Large intestine (tissue), 3 donors: ENCODE measurements at regions not wholly inside any gene's neighbourhood (a gene's known extent, or its start where the extent isn't known, plus 50 kb on each side); places are given as distances from the start of the nearest gene placed in this dataset.

Experiments used
- DNase-seq, 2 donors: peaks; one replicate each; pipeline versions ENCODE4 v3.0.0 to v3.0.0-alpha.2; 2013
- H3K27ac ChIP-seq: one replicate; pipeline ENCODE4 v1.5.1; 2013; ENCODE audit warnings: low read length
- H3K27me3 ChIP-seq: 2 replicates; pipeline ENCODE4 v1.6.1; 2013; ENCODE audit warnings: low read length; ENCODE audit not compliant: control insufficient read depth, insufficient read depth
- H3K36me3 ChIP-seq: 2 replicates; pipeline ENCODE4 v1.6.1; 2013; ENCODE audit warnings: low read length; ENCODE audit not compliant: control insufficient read depth, insufficient read depth
- H3K4me1 ChIP-seq: one replicate; pipeline ENCODE4 v1.6.1; 2013; ENCODE audit warnings: low read length; ENCODE audit not compliant: control insufficient read depth, insufficient read depth
- H3K4me3 ChIP-seq: one replicate; pipeline ENCODE4 v1.5.1; 2013; ENCODE audit warnings: low read length
- H3K9me3 ChIP-seq: one replicate; pipeline ENCODE4 v1.6.1; 2013; ENCODE audit warnings: mild to moderate bottlenecking, low read depth, low read length, moderate library complexity; ENCODE audit not compliant: control insufficient read depth
- WGBS: methylation state at CpG from one replicate; pipeline ENCODE4 v1.1.5; 2013; ENCODE audit warnings: low lambda C conversion rate; ENCODE audit not compliant: insufficient coverage; 5-methylcytosine and 5-hydroxymethylcytosine counted together

DNA sequence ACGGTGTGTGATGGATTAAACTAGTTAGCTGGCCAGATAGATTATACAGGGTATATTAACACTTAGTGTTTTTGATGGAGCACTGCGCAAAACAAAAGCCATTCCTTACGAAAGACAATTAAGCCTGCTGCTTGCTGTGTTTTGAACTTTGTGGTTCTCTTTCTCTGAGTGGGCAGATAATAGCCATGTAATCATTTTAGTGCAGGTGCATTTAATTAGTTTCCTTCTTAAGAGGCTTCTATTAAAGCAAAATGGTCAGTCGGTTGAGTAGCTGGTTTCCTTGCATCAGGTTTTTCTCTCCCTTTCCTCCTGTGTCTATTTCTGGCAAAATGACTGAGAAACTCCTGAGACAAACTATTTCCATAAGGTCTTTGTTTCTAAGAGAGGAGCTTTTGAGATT is 512.5 kb downstream of the DMAC1 start:
- Histone ChIP-seq H3K4me3 (no peak overlapping the region), H3K27me3 (no peaks in the 10 kb centered on the region), H3K27ac (no peak overlapping the region), H3K4me1 (no peaks in the 10 kb centered on the region), H3K36me3 (no peaks in the 10 kb centered on the region), H3K9me3 (no peaks in the 10 kb centered on the region)
- no CpG with 5 or more reads among the region's 4 CpGs for WGBS
- no peak for DNase-seq

DNA sequence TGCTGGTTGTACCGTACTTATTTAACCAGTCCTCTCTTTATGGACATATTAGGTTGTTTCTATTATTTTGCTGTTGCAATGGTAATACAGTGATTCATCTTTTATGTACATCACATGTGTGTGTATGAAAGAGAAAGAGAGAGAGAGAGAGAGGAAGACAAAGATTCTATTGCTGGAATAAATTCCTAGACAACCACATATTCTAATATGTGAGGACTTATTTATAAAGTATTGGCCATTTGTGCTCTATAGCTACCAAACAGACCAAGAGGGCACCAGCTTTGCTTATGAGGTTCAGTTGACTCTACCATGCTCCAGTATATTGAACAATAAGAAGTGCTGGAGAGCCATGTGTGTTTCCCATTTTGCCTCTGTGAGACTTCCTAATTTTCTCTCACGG is 513.5 kb downstream of the DMAC1 start:
- Histone ChIP-seq H3K27ac (no peak overlapping the region), H3K27me3 (no peaks in the 10 kb centered on the region), H3K4me3 (no peak overlapping the region), H3K9me3 (no peaks in the 10 kb centered on the region), H3K4me1 (no peaks in the 10 kb centered on the region), H3K36me3 (no peaks in the 10 kb centered on the region)
- DNase-seq: no peak
- no CpG with 5 or more reads among the region's 2 CpGs for WGBS

DNA sequence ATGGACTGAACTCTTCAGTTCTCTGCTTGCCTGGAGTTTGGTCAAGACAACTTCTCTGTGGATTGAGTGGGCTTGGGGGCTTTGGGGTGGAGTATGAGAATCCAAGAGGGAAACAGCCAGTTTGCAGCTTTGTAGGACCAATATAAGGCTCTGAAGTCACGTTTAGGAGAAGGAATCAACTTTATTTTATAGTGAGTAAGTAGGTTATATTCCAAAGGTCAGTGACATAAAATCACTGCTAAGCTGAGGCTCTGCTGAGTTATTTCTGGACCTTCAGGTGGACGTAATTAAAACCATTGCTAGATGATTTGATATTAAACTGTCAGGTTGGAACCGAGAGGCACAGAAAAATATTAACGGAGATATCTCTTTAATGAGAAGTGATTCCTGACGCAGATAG is 514.4 kb downstream of the DMAC1 start:
- no peaks in the 10 kb centered on the region for H3K36me3 ChIP-seq
- H3K4me3 ChIP-seq: no peak overlapping the region
- H3K27ac ChIP-seq: no peak overlapping the region
- no peaks in the 10 kb centered on the region for H3K27me3 ChIP-seq
- DNase-seq: no peak
- 83% methylated on average over 4 of the region's 5 CpGs for WGBS
- H3K9me3 ChIP-seq: no peaks in the 10 kb centered on the region
- no peaks in the 10 kb centered on the region for H3K4me1 ChIP-seq

DNA sequence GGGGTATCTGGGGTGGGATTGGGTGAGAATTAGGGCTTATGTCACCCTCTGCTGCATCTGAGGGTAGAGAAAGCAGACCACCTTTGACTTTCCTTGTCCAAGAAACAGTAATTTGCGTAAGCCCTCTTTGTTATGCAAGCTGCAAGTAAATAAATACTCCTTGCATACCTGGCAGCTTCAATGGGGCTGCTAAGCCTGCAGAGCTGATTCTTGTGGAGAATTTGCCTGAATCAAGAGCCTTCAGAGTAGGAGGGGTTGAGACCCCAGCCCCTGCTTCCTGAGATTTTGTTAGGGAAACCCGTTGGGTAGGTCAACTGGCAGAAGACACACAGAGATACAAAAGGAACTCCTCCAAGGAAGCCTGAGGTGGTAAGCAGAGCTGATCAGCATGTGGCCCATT is 515.1 kb downstream of the DMAC1 start:
- Histone ChIP-seq H3K9me3 (no peaks in the 10 kb centered on the region), H3K27ac (no peak overlapping the region), H3K4me3 (no peak overlapping the region), H3K4me1 (no peaks in the 10 kb centered on the region), H3K27me3 (no peaks in the 10 kb centered on the region), H3K36me3 (no peaks in the 10 kb centered on the region)
- DNase-seq: no peak
- WGBS: 80% methylated on average over 1 of the region's 2 CpGs

DNA sequence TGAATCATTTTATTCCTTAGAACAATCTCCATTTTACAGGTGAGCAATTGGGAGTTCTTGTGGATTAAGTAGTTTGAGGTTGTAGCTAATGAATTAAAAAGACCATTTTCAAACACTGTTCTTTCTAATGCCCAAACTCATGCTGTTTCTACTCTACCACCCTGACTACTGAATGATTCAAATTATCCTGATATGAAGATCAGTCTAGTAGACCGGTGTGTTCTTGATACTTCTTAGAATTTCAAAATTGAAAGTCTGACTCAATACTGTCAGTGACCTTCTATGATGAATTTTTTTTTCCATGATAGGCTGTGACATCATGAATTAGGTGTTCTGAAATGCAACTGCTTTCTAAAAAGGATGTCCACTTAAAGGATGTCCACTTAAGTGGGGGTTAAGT is 515.5 kb downstream of the DMAC1 start:
- no CpG with 5 or more reads among the region's 1 CpG for WGBS
- no peak for DNase-seq

DNA sequence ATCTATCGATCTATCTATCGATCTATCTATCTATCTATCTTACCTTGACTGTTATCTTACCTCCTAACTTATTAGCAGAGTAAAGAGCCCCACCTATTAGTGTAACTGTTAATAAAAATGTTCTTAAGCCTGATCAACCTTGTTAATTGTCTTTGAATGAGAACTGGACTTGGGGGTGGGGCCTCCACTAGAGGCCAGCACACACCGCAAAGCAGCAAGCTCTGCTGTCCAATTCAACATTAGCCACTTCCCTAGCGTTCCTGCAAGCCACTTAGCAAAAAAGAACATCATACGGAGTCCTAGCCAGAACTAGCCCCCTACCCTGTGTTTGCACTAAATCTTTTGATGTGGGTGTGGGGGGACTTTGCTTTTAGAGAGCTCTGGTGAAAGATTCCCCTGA is 515.8 kb downstream of the KDM4C start:
- no peaks in the 10 kb centered on the region for H3K4me1 ChIP-seq
- no peaks in the 10 kb centered on the region for H3K36me3 ChIP-seq
- 100% methylated on average over 1 of the region's 5 CpGs for WGBS
- no peak for DNase-seq
- H3K27me3 ChIP-seq: peaks cover 6% of the 10 kb centered on the region
- no peaks in the 10 kb centered on the region for H3K9me3 ChIP-seq
- H3K4me3 ChIP-seq: no peak overlapping the region
- no peak overlapping the region for H3K27ac ChIP-seq

More for the DNA sequence above, 515.5 kb downstream of the DMAC1 start:
- H3K36me3 ChIP-seq: no peaks in the 10 kb centered on the region
- no peaks in the 10 kb centered on the region for H3K9me3 ChIP-seq
- H3K27ac ChIP-seq: no peak overlapping the region
- H3K4me1 ChIP-seq: no peaks in the 10 kb centered on the region
- H3K4me3 ChIP-seq: no peak overlapping the region
- H3K27me3 ChIP-seq: no peaks in the 10 kb centered on the region

DNA sequence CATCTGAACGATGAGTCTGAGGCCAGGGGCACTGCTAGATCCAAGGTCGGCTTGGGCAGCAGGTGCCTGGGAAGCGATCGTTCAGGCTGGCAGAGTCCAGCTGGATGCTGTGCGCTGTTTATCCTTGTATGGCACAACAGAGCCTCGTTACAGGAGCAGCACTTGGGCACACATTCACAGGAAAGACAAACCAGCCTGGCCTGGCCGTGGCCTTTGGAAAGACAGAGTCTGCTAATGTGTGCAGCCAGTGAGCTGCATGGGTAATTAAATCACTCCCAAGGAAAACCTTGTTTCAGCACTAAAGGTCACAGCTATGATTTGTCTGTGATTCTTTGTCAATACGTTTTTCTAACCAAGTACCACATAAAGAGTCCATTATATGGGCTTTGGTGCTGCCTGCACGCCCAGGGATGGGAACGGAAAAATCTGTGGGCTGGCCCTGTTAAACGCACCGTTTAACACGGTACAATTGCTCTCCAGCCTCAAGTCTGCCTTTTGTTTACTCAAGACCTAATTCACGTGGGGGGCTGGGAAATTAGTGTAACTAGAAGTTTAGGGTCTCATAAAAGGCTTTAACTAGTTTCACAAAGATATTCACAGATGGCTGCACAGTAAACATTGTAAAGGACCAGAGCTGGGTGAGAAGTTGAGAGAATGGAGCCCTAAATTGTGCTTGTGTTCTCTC is 509.3 kb downstream of the KDM4C start:
- no CpG with 5 or more reads among the region's 14 CpGs for WGBS

DNA sequence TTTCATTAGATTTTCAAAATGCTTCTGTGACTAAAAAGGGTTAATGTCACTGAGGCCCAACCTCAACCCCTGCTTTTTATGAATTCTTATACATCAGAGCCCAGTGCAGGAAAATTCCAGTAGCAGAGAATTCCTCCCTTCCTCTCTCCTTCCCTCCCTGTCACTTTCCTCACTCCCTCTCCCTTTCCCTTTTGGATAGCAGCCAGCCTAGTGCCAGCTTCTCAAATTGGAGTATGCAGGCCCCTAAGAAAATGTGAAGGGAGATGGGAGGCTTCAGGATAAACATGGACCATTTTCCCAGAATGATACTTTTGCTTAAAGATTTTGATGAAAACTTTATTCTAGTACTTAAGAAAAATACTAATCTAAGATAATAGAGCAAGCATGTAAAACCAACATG is 507.4 kb downstream of the KDM4C start:
- Histone ChIP-seq H3K36me3 (no peaks in the 10 kb centered on the region), H3K4me1 (peaks cover 6% of the 10 kb centered on the region), H3K27me3 (peaks cover 6% of the 10 kb centered on the region), H3K27ac (no peak overlapping the region), H3K9me3 (no peaks in the 10 kb centered on the region), H3K4me3 (no peak overlapping the region)
- no peak for DNase-seq

More for the DNA sequence above, 509.3 kb downstream of the KDM4C start:
- Histone ChIP-seq H3K27me3 (peaks cover 3% of the 10 kb centered on the region), H3K4me1 (peaks cover 6% of the 10 kb centered on the region), H3K27ac (no peak overlapping the region), H3K9me3 (no peaks in the 10 kb centered on the region), H3K4me3 (no peak overlapping the region), H3K36me3 (no peaks in the 10 kb centered on the region)
- peak; percentile 21 to 51 for DNase-seq

DNA sequence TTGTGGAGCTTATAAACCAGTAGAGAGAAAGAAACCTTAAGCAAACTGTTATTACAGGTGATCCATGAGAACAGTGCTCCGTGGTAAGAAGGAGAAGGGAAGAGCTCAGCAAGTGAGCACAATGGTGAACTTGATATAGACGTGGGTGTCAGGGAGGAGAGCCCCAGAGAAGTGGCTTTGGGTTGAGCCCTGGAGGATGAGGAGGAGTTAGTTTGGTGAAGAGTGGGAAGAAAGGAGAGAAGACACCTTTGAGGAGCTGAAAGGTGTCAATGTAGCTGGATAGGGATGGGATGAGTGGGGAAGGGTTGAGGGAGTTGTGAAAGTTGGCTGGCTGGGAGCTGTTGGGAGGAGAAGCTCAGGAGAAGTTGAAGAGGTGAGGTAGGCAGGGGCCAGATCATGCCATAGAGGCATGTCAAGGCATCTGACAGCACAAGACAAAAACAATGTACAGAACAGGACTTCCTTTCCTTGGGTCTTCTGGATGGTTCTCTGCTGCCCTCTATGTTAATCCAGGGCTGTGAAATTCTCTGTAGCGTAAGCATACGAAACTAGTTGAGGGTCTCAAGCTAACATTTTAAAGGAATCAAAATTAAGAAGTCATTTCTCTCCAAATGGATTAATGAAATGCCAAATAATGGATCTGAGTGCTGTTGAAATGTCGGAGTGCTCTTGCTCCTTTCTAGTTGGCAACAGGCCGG is 501.9 kb downstream of the KDM4C start:
- Histone ChIP-seq H3K27ac (no peak overlapping the region), H3K9me3 (no peaks in the 10 kb centered on the region), H3K36me3 (no peaks in the 10 kb centered on the region), H3K4me3 (no peak overlapping the region), H3K4me1 (no peaks in the 10 kb centered on the region), H3K27me3 (peaks cover 11% of the 10 kb centered on the region)
- WGBS: 80% methylated on average over 1 of the region's 6 CpGs
- no peak for DNase-seq

DNA sequence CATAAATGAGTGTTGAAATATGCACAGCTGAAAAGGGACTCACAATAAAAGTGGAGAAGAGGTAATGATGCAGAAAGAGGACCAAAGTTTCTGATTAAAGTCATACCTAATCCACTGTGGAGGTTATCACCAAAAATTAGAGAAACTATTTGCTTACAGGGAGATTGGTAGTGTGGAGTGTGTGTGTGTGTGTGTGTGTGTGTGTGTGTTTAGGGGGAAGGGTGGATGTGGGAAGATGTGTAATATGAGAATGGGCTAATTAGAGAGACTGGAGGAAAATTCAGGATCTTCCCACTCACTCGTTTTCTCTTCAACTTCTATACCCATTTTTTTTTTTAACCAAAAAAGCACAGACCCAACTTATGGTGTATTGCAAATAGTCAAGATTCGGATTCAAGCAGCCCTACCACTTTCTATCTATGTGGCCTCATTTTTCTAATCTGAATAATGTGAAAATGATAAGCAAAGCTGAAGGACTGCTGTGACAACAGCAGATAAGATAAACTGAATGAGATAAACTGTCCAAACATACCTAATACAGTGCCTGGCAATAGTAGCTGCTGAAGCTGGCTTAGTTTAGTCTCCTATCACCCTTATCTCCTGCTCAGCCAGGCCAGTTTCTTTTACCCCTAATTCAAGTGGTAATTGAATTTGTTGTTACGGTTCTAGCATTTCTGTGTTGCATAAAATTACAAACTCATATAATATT is 501.1 kb downstream of the KDM4C start:
- no peak overlapping the region for H3K27ac ChIP-seq
- no peaks in the 10 kb centered on the region for H3K4me1 ChIP-seq
- H3K27me3 ChIP-seq: peaks cover 11% of the 10 kb centered on the region
- H3K4me3 ChIP-seq: no peak overlapping the region
- H3K9me3 ChIP-seq: no peaks in the 10 kb centered on the region
- H3K36me3 ChIP-seq: no peaks in the 10 kb centered on the region
- DNase-seq: no peak
- no CpG with 5 or more reads among the region's 3 CpGs for WGBS
